Gastroesophageal sphincter (tissue), 4 donors: ENCODE measurements at regions not wholly inside any gene's neighbourhood (a gene's known extent, or its start where the extent isn't known, plus 50 kb on each side); places are given as distances from the start of the nearest gene placed in this dataset.
"Not testable (repeated sequence)": the region's sequence is repeated elsewhere in the genome, so short reads cannot be mapped to it uniquely, and the experiment has no call there.

Experiments used
- ATAC-seq: fragments of 150-250 bp; one replicate; pipeline ENCODE4 v1.9.1; 2016; ENCODE audit warnings: mild to moderate bottlenecking, moderate library complexity
- H3K27ac ChIP-seq, 4 donors: fragments of 200-600 bp; sonication (generic) in 3 of 4; 1 replicate in 3 of 4; 2 replicates in 1 of 4; pipeline ENCODE4 v1.5.1; 2016 to 2019
- H3K27me3 ChIP-seq: fragments of 200-600 bp; sonication (generic); one replicate; pipeline ENCODE4 v1.5.1; 2019
- H3K36me3 ChIP-seq, 2 donors: fragments of 200-600 bp; sonication (generic); one replicate each; pipeline ENCODE4 v1.5.1; 2019; ENCODE audit warnings: control low read depth in 1 of 2
- H3K4me1 ChIP-seq, 3 donors: fragments of 200-600 bp; sonication (generic); 1 replicate in 2 of 3; 2 replicates in 1 of 3; pipeline ENCODE4 v1.5.1; 2016 to 2019; ENCODE audit warnings: control low read depth in 2 of 3
- H3K4me3 ChIP-seq, 2 donors: fragments of 200-600 bp; sonication (generic); one replicate each; pipeline ENCODE4 v1.5.1; 2019; ENCODE audit warnings: mild to moderate bottlenecking in 1 of 2, moderate library complexity in 1 of 2
- H3K9me3 ChIP-seq, 3 donors: fragments of 200-600 bp; sonication (generic); one replicate each; pipeline ENCODE4 v1.5.1; 2017 to 2019; ENCODE audit warnings: control low read depth in 2 of 3
- CTCF ChIP-seq, 4 experiments: fragments of 200-600 bp in 2 of 4; fragments of 450-650 bp in 2 of 4; sonication (generic) in 1 of 4; IDR thresholded peaks; one replicate each; pipeline ENCODE4 v1.5.1; 2017 to 2019; ENCODE audit warnings: antibody characterized with exemption in 4 of 4, mild to moderate bottlenecking in 2 of 4, moderate library complexity in 2 of 4
- EP300 ChIP-seq: sonication (generic); formaldehyde crosslinking; IDR thresholded peaks from one replicate; pipeline ENCODE4 v1.6.1; 2017; ENCODE audit warnings: antibody characterized with exemption, mild to moderate bottlenecking
- POLR2A ChIP-seq, 2 donors: fragments of 450-650 bp; IDR thresholded peaks; one replicate each; pipeline ENCODE4 v1.6.1; 2017; ENCODE audit warnings: antibody characterized with exemption in 2 of 2, mild to moderate bottlenecking in 2 of 2, moderate library complexity in 1 of 2
- POLR2AphosphoS5 ChIP-seq: sonication (generic); formaldehyde crosslinking; IDR thresholded peaks from one replicate; pipeline ENCODE4 v1.6.1; 2017; ENCODE audit warnings: antibody characterized with exemption
- WGBS, 2 donors: methylation state at CpG; one replicate each; pipeline ENCODE4 v1.1.5; 2018; ENCODE audit warnings: low coverage in 1 of 2; 5-methylcytosine and 5-hydroxymethylcytosine counted together

GRCh38 chr14:21796916-21797315 is 123.3 kb upstream of the OR4E1 start:
- no peak for ATAC-seq
- H3K4me3 ChIP-seq, result no peak overlapping the region
- H3K4me1 ChIP-seq, result no peaks in the 10 kb centered on the region
- no peaks in the 10 kb centered on the region for H3K36me3 ChIP-seq
- WGBS, 2 donors, result 37 to 45% methylated on average over 2 of the region's 2 CpGs
- H3K27me3 ChIP-seq, result no peaks in the 10 kb centered on the region
- H3K27ac ChIP-seq, result no peak overlapping the region
- H3K9me3 ChIP-seq, result no peaks in the 10 kb centered on the region
- TF ChIP-seq CTCF (IDR thresholded peaks at IDR 0.05), result no peak
- no peak for TF ChIP-seq POLR2A (IDR thresholded peaks at IDR 0.05)

- WGBS, 2 donors, result 36 to 51% methylated on average over 2 of the region's 2 CpGs
- TF ChIP-seq POLR2A (IDR thresholded peaks at IDR 0.05), result no peak
- TF ChIP-seq CTCF (IDR thresholded peaks at IDR 0.05), result no peak
- no peak for TF ChIP-seq POLR2AphosphoS5
- TF ChIP-seq EP300, result no peak
- Histone ChIP-seq H3K36me3 (no peaks in the 10 kb centered on the region), H3K9me3 (no peaks in the 10 kb centered on the region), H3K4me1 (no peaks in the 10 kb centered on the region), H3K27me3 (no peaks in the 10 kb centered on the region), H3K4me3 (no peak overlapping the region), H3K27ac (no peak overlapping the region)
- no peak for ATAC-seq
Measured at GRCh38 chr14:21795456-21795855, 121.8 kb upstream of the OR4E1 start.

GRCh38 chr14:21791749-21792148 is 118.1 kb upstream of the OR4E1 start:
- no peaks in the 10 kb centered on the region for H3K4me1 ChIP-seq

GRCh38 chr14:21788687-21789086 is 115.1 kb upstream of the OR4E1 start:
- 56 to 71% methylated on average over 1 of the region's 1 CpG for WGBS, 2 donors
- not testable (repeated sequence) for ATAC-seq

More at GRCh38 chr14:21791749-21792148, 118.1 kb upstream of the OR4E1 start:
- peaks cover 0 to 4% (median 0%) of the 10 kb centered on the region in 3 donors for H3K9me3 ChIP-seq
- no peak overlapping the region for H3K4me3 ChIP-seq
- TF ChIP-seq POLR2A (IDR thresholded peaks at IDR 0.05), result no peak
- TF ChIP-seq POLR2AphosphoS5, result no peak
- no peaks in the 10 kb centered on the region for H3K27me3 ChIP-seq
- no peaks in the 10 kb centered on the region for H3K36me3 ChIP-seq
- no peak overlapping the region for H3K27ac ChIP-seq
- WGBS, 2 donors, result 20 to 37% methylated on average over 1 to 4 of the region's 6 CpGs
- ATAC-seq, result no peak

GRCh38 chr14:21787242-21787641 is 113.6 kb upstream of the OR4E1 start:
- not testable (repeated sequence) for H3K27ac ChIP-seq, H3K4me1 ChIP-seq
- WGBS, 2 donors, result 86% methylated on average over 1 of the region's 1 CpG; no CpG with 5 or more reads in 1 of the 2 donors

More at GRCh38 chr14:21788687-21789086, 115.1 kb upstream of the OR4E1 start:
- not testable (repeated sequence) for H3K36me3 ChIP-seq, H3K27me3 ChIP-seq, H3K4me1 ChIP-seq, H3K27ac ChIP-seq, H3K9me3 ChIP-seq, H3K4me3 ChIP-seq

GRCh38 chr14:21781543-21781942 is 107.9 kb upstream of the OR4E1 start:
- TF ChIP-seq POLR2AphosphoS5 (no peak), POLR2A (IDR thresholded peaks at IDR 0.05) (no peak), EP300 (no peak), CTCF (IDR thresholded peaks at IDR 0.05) (no peak)
- Histone ChIP-seq H3K9me3 (no peaks in the 10 kb centered on the region), H3K27me3 (peaks cover 8% of the 10 kb centered on the region), H3K27ac (no peak overlapping the region), H3K4me3 (no peak overlapping the region), H3K36me3 (no peaks in the 10 kb centered on the region), H3K4me1 (no peaks in the 10 kb centered on the region)
- WGBS, 2 donors, result 100% methylated on average over 4 of the region's 6 CpGs; no CpG with 5 or more reads in 1 of the 2 donors
- ATAC-seq, result no peak

More at GRCh38 chr14:21787242-21787641, 113.6 kb upstream of the OR4E1 start:
- H3K27me3 ChIP-seq, H3K36me3 ChIP-seq, H3K9me3 ChIP-seq, ATAC-seq, H3K4me3 ChIP-seq: not testable (repeated sequence)
